ENCODE measurements at regions not wholly inside any gene's neighbourhood (a gene's known extent, or its start where the extent isn't known, plus 50 kb on each side); places are given as distances from the start of the nearest gene placed in this dataset.

DNA sequence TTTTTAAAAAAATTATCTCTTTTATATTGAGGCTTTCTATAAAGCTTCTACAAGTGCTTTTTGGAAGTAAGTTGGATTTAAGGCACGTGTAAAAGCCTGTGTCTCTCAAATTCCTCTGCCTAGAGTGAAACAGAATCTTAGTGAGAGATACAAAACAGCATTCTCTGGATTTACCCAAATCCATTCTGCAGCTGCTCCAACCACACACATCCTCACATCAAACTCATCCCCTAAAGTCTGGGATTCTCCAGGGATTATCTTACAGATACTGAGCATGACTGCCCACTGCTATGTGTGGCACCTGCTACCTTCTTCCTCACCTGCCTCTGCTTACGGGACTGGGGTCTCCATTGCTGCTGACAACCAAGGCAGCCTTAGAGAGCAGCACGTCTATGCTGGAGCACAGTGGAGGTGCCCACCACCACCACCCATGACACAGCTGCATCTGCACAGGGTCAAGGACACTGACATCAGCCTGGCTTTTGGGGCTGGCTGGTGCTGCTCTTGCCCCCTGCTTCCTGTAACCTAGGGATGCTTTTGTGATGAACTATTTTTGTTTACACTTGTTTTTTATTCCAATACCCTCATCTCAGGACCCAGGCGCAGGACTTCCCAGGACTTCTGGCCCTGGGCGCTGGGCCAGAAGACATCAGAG is 139.2 kb upstream of the NAMPT start:
- no peak overlapping the region for H3K4me3 ChIP-seq (ENCODE audit: low read depth, low read length)
- no peak for TF ChIP-seq CTCF (IDR thresholded peaks at IDR 0.05; ENCODE audit: control insufficient read depth, extremely low read depth, insufficient read depth)
- DNase-seq (ENCODE audit: low read depth) = no peak

DNA sequence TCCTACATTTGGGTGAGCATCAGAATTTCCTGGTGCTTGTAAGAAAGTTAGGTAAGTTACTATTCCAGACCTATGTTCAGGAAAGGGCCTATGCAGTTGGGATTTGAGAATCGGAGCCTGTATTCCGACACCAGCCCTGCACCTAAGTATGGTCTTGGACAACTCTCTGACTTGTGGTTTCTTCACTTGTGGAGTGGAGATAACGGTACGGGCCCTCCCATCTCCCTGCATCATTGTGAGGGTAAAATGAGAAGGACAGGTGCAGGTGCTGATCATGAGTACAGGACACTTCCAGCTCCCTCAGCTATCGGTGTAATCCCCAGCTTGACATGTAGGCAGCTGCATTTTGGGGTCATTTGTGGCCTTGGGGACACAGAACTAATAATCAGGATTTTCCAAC is 138.3 kb upstream of the NAMPT start:
- TF ChIP-seq CTCF (IDR thresholded peaks at IDR 0.05; ENCODE audit: control insufficient read depth, extremely low read depth, insufficient read depth) = no peak
- H3K4me3 ChIP-seq (ENCODE audit: low read depth, low read length) = no peak overlapping the region
- DNase-seq (ENCODE audit: low read depth) = no peak

- no peak overlapping the region for H3K4me3 ChIP-seq (ENCODE audit: low read depth, low read length)
- no peak for DNase-seq (ENCODE audit: low read depth)
- TF ChIP-seq CTCF (IDR thresholded peaks at IDR 0.05; ENCODE audit: control insufficient read depth, extremely low read depth, insufficient read depth) = no peak
These were observed 136.5 kb upstream of the NAMPT start for GRCh38 chr7:106421181-106421762.

- TF ChIP-seq CTCF (IDR thresholded peaks at IDR 0.05; ENCODE audit: control insufficient read depth, extremely low read depth, insufficient read depth) = no peak
- DNase-seq (ENCODE audit: low read depth) = no peak
- no peak overlapping the region for H3K4me3 ChIP-seq (ENCODE audit: low read depth, low read length)
These were observed 136.0 kb upstream of the NAMPT start for GRCh38 chr7:106420736-106421135.

DNA sequence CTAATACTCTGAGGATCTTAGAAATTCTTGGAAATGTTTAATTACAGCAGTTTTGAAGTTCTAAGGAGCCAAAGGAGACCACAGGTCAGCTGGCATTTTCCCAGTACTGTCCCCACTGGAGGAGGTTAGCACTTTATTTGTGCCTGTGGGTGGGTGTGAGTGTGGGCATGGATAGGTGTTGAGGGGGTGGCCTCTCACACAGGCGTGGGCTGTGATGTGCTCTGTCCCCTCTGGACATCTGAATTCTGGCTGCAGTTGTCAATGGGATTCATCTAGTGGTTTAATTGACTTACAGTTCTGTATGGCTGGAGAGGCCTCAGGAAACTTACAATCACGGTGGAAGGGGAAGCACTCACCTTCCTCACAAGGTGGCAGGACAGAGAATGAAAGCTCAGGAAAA is 135.4 kb upstream of the NAMPT start:
- H3K4me3 ChIP-seq (ENCODE audit: low read depth, low read length) = no peak overlapping the region
- DNase-seq (ENCODE audit: low read depth) = no peak
- no peak for TF ChIP-seq CTCF (IDR thresholded peaks at IDR 0.05; ENCODE audit: control insufficient read depth, extremely low read depth, insufficient read depth)

DNA sequence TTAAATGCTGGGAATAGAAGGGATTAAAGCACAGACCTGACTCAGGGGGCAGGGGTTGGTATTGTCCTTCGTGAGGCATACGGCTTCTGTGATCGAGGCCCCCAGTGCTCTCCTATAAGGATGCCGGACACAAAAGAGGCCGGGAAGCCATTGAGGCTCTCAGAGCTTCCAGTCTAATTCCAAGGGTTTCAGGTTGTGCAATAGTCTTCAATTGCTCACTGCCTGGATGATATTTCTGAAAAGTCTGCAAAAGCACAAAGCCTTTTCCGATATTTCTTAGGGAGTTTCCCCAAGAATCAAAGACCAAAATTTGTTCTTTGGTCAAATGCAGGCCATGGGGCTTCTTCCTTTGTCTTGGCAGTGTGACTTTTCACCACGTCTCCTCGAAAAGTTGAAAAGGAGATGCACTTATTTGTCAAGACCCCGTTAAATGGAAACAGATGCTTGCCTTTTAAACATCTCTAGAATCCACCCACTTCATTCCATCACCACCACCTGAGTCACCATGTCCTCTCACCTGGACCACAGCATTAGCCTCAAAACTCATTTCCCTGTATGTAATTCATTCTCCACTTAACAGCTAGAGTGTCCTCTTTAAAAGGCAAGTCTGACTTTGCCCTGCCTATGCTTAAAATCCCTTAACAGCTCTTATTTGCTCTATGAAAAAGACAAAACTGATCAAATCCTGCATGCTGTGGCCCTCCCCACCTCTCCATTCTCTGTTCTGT is 134.8 kb upstream of the NAMPT start:
- no peak for DNase-seq (ENCODE audit: low read depth)
- TF ChIP-seq CTCF (IDR thresholded peaks at IDR 0.05; ENCODE audit: control insufficient read depth, extremely low read depth, insufficient read depth) = no peak
- no peak overlapping the region for H3K4me3 ChIP-seq (ENCODE audit: low read depth, low read length)

Measured in LNCaP clone FGC (cell line).